GM23248 (cell line): ENCODE measurements at regions not wholly inside any gene's neighbourhood (a gene's known extent, or its start where the extent isn't known, plus 50 kb on each side); places are given as distances from the start of the nearest gene placed in this dataset.
"Not testable (repeated sequence)": the region's sequence is repeated elsewhere in the genome, so short reads cannot be mapped to it uniquely, and the experiment has no call there.

Experiments used
- EZH2 ChIP-seq: fragments of 200-600 bp; sonication (generic); IDR thresholded peaks from 2 replicates; pipeline ENCODE4 v1.6.1; 2018; ENCODE audit warnings: antibody characterized with exemption, mild to moderate bottlenecking; ENCODE audit not compliant: insufficient read depth, poor library complexity, severe bottlenecking
- EZH2phosphoT487 ChIP-seq: fragments of 200-600 bp; sonication (generic); IDR thresholded peaks from 2 replicates; pipeline ENCODE4 v1.6.1; 2018; ENCODE audit warnings: antibody characterized with exemption, moderate library complexity, mild to moderate bottlenecking, low read depth; ENCODE audit not compliant: insufficient read depth

DNA sequence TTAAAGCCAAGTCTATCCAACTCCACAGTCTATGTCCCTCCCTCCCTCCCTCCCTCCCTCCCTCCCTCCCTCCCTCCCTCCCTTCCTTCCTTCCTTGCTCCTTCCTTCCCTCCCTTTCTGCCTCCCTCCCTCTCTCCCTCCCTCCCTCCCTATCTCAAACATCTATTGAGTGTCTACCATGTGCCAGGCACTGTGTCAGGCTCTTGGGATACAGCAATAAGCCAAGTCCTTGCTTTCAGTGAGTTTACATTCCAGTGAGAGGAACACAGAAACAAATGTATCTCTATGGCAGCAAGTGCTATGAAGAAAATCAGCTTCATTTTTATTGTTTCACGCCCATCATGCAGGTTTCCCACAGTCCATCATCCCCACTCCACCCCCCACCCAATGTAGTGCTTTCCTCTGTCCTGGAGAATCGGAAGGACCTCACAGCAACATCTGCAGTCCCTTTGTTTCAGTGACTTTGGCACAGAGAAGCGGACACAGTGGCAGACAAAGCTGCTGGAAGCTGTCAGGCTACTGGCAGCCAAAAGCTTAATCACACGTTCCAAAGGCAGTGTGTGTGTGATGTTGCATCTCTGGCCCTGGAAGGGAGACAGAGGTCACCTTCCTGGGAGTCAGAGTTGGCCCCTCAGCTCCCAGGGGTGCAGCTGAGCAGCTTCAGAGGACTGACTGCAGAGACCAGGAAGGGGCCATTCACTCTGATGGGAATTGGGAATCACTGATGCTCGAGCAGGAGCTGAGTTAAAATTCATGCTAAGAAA is 81.0 kb upstream of the PRSS12 start:
- not testable (repeated sequence) for TF ChIP-seq EZH2, EZH2phosphoT487
